ENCODE measurements at regions not wholly inside any gene's neighbourhood (a gene's known extent, or its start where the extent isn't known, plus 50 kb on each side); places are given as distances from the start of the nearest gene placed in this dataset.
"Not testable (repeated sequence)": the region's sequence is repeated elsewhere in the genome, so short reads cannot be mapped to it uniquely, and the experiment has no call there.

DNA sequence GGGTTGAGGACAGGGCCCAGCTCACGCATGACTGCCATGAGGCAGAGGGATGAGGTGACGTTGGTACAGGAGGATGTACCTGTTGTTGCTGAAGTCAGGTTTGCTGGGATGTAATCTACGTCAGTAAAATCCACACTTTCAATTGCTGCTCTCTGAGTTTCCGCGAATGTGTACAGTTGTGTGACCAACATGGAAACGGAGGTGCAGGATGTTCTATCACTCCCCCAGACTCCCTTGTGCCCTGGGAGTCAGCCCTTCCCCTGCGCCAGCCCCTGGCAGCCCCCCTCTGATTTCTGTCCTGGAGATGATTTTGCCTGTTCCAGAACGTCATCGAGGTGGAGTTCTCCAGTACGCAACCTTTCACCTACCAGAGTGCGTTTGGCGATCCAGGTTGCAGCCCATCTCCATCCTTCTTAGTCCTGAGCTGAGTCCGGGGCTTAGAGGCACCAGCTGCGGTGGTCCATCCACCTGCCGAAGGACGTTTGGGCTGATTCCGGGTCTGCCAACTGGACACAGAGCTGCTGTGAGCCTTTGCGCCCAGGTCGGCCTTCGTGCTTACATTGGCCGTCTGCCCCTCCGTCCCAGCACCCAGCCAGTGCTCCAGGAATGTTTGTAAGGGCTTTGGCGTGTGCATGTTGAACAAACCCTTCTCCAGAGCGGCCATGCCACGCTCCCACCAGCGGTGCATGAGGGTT is 213.5 kb upstream of the ZNF469 start:
- TF ChIP-seq, protein P1, sequence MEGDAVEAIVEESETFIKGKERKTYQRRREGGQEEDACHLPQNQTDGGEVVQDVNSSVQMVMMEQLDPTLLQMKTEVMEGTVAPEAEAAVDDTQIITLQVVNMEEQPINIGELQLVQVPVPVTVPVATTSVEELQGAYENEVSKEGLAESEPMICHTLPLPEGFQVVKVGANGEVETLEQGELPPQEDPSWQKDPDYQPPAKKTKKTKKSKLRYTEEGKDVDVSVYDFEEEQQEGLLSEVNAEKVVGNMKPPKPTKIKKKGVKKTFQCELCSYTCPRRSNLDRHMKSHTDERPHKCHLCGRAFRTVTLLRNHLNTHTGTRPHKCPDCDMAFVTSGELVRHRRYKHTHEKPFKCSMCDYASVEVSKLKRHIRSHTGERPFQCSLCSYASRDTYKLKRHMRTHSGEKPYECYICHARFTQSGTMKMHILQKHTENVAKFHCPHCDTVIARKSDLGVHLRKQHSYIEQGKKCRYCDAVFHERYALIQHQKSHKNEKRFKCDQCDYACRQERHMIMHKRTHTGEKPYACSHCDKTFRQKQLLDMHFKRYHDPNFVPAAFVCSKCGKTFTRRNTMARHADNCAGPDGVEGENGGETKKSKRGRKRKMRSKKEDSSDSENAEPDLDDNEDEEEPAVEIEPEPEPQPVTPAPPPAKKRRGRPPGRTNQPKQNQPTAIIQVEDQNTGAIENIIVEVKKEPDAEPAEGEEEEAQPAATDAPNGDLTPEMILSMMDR (conservative IDR thresholded peaks at IDR 0.05; ENCODE audit: low read depth, low read length) = not testable (repeated sequence)
- TF ChIP-seq EZH2 (IDR thresholded peaks at IDR 0.05; ENCODE audit: borderline replicate concordance, low read depth, low read length, poor library complexity, severe bottlenecking) = not testable (repeated sequence)

Data from A673 (cell line).